ENCODE measurements at regions not wholly inside any gene's neighbourhood (a gene's known extent, or its start where the extent isn't known, plus 50 kb on each side); places are given as distances from the start of the nearest gene placed in this dataset.

DNA sequence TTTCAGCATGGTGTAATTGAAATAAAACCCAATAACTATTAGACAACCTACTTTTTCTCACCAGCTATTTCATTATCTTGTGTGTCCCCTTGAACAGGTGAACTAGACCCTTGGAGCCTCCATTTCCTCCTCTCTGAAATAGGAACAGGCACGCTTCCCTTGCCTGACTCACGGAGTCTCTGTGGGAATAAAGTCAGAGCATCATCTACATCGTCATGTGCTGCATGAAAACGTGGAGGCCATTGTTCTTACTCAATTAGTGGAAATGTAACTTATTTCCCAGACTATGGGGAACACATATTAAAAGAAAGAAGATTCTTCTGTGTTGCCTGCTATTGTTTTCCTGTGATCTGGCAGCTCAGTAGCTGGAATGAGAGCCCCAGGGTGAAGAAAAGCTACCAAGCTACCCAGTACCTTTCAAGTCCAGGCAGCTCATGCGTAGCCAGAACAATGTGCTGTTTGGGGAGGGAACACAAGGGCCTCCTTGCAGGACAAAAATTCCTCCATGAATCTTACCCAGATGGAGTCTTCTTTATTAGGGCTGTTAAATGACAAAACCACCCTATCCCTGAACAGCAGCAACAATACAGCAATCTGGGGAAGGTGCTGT is 59.8 kb downstream of the SOX11 start:
- no peak for DNase-seq

DNA sequence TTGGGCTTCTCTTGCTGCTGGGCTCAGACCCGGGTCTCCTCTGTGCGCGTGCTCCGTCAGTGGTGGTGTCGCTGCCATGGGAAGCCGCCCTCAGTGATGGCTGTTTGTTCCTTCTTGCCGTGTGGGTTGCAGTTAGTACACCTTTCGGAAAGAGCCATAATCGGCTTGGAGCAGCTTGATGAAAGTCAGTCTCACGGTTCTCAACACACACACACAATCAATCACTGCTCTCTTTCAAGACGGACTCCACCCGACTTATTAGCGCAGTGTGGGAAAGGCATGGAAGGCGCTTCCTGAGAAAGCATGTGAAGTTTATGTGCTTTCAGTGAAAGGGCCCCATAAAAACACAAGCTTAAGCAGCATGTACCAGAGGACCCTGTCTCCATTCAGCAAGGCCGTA is 64.1 kb downstream of the SOX11 start:
- no peak for DNase-seq

DNA sequence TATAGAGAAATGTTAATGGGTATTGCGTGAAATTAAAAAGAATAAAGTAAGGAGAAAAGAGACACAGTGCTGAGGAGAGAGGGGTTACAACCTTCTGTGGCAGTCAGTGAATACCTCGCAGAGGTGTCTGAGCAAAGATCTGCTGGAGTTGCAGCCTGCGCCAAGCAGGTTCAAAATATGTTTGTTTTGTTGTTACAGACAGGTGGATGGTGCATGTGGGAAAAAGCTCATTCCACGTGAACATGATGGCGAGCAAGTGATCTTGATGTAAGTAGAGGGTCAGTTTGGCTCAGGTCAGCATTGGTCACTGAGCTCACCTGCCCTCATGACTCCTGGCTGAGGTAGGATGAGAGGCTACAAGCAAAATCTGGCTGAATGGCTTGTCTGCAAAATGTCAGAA is 66.2 kb downstream of the SOX11 start:
- no peak for DNase-seq

DNA sequence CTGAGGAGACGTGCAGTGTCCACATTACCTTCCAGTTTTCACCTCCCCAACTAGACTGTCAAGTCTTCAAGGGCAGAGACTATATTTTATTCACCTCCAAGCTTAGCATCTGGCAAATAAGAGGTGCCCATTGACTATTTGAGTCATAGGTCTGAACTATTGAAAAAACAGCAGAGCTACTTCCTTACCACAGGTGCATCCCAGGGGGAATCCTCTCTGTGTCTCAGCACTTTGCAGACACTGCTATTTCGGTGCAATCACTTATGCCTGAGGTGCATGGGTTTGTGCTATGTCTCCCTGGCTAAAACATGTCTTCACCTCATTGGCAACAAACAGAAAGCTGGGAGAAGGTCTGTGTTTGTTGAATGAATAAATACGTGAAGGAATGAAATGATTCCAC is 67.8 kb downstream of the SOX11 start:
- no peak for DNase-seq

DNA sequence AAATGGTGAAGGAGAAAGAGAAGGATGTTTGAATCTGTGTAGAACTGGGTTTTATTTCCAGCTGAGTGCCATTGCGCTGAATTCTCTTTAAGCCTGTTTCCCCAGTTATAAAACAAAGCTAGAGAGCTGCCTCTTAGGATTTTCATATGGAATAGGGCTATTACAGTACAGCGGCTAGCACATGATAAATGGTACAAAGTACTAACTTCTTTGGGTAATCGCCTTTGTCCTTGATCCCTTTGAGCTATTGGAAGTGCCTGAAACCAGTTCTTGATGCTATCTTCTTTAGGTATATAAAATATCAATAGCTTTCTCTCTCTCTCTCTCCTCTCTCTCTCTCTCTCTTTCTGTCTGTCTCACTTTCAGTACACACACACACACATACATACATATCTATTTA is 71.3 kb downstream of the SOX11 start:
- DNase-seq, result no peak

DNA sequence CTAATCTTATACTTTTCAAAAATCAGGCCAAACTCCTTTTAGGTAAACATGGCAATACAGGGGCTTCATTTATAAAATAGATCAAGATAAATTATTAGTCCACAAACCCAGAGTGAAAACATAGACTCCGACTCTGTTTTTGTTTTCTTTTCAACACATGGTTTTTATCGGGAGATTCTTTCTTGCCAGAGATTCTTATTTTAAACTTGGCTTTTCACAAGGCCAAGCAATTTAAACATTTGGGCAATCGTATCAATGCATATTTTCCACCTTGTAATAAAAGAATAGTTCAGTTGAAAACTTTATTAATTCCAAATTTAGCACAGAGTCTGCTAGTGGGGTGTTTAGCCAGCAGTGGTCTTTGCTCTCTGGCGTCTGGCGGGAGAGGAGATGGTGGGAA is 71.9 kb downstream of the SOX11 start:
- DNase-seq, result no peak

DNA sequence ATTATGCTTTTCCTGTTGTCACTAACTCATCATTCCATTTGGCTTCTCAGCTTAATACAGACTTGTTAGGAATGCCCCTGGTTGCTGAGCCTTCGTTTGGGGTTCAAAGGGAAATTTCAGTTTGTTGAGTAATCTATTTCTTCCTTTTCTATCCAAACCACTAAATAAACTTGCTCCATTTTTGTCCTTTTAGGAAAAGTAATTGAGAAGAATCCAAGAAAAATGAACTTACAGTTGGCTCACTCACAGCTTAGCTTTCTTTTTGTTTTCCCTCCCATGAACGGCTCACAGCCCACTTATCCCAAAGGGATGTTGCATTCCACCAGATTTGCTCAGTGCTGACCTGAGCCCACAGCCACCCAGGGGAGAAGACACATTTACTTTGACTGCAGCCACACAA is 73.9 kb downstream of the SOX11 start:
- no peak for DNase-seq

DNA sequence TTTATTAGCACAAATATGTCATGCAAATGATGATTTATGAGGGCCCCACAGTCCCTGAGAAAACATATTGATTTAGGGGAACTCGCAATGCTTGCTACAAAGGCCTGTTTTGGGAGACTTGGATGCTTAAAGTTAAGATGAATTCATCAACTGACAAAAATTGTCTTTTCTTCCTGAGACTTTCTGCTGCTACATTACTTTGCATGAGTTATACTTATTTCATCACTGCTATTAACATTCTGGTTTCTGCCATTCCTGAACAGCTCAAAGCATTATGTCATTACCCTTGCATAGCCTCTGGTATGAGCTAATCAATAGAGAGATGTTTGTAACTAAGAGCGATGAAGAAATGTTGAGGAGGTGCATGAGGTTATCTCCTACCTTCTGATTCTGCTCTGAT is 74.4 kb downstream of the SOX11 start:
- DNase-seq, result no peak

DNA sequence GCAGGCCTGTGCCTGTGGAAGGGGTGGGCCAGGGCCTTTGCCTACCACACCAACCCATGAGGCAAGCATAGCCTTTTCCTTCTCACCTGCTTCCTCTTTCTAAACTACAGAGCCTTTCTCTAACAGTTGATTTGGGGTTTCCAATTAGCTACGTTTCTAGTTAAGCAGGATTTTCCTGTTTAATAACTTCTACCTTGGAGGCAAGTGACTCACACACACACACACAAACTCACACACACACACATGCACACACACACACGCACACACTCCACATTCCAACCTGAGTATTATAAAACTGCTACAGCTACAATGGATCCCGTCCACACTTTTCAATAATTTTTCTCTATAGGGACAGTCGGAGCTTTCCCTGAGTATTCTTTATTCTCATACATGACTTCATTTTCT is 84.9 kb downstream of the SOX11 start:
- no peak for DNase-seq

DNA sequence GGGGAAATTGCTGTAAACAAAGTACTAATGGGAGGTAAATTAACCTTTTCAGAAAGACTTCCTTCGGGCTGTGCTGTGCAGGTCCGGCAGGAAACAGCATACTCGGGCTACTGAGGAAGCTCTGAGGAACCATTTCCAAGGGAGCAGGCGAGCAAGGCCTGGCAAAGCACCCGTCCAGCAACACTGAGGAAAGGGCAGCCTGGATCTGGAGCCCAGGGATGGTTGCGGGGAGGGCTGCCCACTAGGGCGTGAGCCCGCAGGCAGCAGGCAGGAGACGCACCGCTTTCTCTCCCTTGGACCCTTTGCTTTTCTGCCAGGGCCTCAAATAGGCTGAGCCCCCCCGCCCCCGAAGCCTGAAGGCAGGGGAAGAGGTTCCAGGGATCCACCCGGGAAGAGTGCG is 89.5 kb downstream of the SOX11 start:
- DNase-seq, result no peak

DNA sequence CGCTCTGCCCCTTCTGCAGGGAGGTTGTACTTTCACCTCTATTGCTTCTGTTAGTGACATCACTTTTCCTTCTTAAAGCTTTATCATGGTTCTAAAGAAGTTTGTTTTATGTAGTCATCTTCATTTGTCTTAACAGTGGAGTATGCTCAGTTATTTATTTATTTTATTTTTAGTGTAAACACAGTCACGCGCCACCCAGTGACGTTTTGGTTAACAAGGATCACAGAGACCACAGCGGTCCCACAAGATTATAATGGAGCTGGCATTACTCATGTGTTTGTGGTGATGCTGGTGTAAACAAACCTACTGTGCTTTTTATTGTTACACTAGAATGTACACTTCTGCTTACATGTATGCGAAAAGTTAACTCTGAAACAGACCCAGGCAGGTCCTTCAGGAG is 89.9 kb downstream of the SOX11 start:
- DNase-seq, result no peak

DNA sequence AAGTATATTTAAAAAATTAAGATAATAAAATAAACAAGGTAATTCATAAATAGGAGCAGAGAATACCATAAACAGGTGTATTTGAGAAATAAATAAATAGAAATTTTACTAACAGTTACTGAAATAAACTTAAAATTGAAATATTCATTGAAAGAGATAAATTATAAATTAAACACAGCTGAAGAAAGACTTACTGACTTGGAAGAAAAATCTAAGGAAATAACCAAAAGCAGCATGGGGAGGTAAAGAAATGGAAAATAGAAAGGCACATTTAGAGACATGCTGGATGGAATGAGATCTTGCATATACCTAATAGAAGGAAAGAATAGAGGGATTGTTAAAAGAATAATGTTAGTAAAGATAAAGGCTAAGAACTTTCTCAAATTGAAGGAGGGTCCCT is 96.3 kb downstream of the SOX11 start:
- DNase-seq, result no peak

DNA sequence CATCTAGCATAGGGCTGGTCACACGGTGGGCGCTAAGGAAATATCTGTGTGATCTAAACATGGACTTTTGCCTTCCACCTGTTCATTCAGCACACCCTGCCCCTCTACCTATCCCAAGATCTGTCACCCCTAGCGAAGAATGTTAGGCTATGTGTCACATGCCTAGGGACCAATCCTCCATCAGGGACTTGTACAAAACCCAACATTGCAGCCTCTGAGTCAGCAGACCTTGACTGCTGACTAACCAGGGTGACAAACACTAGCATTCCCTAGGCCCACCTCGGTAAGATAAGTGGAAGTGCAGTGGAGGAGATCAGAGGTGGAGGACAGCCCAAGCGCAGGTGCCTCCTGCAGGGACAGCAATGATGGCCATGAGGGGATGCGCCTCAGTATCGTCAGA is 99.2 kb downstream of the SOX11 start:
- no peak for DNase-seq

DNA sequence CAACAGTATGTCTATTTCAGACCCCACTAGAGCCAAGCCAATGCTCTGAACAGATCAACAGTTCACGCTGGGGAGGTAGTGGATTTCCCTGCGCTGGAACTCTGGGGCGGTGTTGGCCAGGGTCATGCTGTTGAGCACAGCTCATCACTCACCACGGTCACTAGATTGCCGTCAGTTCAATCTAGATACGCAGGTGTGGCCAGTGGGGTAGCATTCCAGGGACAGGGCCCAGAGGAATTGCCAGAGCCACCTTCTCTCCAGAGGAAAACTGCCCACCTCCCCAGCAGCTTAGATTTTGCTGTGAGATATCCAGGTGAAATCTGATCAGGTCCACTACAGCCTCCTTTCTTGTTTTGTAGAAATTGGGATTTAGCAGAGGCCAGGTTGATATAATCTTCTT is 101.8 kb downstream of the SOX11 start:
- no peak for DNase-seq

DNA sequence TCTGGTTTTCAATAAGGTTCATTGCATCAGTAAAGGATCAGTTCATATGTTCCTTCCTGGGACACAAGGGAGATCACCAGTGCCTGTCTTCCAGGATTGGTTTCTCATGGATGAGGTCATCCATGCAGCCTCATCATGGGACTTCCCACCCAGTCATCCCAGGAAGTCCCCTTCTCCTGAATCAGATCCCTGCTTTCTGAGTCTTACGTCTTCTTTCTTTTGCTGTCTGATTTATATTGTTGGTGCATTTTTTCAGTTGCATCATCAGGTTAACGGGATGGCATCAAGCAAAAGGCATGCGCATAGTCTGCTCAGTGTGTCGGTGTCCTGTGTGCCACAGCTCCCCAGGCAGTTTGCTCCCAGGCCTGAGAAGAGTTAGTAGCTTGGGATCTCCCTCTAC is 105.9 kb downstream of the SOX11 start:
- DNase-seq, result no peak

DNA sequence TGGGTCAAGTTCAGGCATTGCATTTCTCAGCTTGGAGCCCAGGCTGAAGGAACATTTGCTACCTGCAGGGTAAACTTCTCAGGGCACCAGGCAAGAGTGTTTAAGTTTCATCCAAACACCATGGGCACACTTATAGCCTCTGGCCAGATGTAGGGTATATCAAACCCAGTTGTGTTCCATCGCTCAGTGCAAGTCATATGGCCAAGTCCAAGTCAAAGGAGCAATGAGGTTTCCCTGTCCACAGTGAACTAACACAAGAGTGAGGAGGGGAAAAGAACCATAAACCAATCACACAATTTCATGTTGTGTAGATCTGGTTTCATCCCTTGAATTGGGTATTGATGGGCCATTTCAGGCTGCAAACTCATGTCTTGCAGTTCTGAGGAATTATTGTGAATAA is 107.2 kb downstream of the SOX11 start:
- DNase-seq, result no peak

DNA sequence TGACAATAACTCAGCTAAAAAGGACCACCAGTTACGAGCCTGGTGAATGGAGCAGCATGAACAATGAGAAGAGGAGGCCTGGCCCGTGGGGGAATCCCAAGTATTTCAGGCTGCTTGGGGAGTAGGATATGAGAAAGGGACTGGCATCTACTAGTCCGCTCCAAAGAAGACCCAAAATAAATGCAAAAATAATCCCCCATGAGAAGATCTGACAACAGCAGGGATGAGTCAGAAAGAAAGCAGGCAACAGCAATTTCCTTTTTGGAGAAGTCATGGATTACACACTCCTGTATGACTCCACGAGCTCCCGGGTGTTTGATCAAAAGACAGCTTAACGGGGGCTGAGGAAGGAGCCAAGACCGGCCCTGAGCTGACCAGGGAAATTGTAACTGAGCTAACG is 111.4 kb downstream of the SOX11 start:
- no peak for DNase-seq

DNA sequence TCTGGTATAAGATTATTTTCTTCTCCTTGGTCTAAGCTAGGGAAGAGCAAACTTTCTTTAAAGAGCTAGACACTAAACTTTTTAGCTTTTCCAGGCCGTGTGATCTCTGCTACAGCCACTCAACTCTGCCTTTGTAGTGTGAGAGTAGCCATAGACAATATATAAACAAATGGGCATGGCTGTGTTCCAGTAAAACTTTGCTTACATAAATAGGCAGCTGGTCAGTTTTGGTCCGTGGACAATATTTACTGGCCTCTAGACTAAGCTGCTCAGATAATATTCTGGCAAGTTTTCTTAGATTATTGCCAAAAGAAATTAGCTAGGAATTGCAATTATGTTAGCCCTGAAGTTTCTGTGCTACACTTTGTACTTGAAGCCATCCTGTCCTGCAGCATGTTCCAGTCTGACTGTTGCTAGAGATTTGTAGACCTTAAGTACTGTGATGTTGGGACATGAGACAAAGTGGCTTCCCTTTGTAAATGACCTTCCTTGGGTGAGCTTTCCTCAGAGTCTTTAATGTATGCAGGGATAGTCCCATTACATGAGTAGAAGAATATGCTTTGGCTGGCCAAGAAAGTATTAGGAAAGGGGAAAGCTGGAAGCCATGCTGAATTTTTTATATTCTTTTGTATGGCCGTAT is 126.9 kb downstream of the SOX11 start:
- DNase-seq, result no peak

DNA sequence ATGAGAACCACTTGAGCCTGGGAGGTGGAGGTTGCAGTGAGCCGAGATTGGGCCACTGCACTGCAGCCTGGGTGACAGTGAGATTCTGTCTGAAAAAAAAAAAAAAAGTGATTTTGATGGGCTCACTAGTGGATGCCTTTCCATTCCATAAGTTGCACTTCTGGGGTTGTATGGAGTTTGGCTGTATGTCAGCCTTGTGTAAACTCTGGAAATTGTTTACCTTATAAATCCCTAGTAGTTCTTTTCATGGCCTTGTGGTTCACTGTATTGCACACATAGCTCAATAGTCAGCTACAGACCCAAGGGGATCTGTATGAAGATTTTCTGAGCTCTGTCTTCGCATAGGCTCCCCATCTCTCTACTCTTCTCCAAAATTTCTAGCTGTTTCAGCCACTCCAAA is 131.9 kb downstream of the SOX11 start:
- no peak for DNase-seq

DNA sequence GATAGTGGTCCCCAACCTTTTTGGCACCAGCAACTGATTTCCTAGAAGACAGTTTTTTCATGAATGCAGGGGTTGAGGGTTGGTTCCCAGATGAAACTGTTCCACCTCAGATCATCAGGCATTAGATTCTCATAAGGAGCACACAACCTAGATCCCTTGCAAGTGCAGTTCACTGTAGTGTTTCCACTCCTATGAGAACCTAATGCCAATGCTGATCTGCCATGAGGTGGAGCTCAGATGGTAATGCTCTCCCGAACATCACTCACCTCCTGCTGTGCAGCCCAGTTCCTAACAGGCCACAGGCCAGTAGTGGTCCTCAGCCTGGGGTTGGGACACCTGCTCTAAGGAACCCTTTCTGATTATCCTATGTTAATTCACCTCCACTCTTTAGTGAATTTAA is 133.5 kb downstream of the SOX11 start:
- DNase-seq, result no peak

DNA sequence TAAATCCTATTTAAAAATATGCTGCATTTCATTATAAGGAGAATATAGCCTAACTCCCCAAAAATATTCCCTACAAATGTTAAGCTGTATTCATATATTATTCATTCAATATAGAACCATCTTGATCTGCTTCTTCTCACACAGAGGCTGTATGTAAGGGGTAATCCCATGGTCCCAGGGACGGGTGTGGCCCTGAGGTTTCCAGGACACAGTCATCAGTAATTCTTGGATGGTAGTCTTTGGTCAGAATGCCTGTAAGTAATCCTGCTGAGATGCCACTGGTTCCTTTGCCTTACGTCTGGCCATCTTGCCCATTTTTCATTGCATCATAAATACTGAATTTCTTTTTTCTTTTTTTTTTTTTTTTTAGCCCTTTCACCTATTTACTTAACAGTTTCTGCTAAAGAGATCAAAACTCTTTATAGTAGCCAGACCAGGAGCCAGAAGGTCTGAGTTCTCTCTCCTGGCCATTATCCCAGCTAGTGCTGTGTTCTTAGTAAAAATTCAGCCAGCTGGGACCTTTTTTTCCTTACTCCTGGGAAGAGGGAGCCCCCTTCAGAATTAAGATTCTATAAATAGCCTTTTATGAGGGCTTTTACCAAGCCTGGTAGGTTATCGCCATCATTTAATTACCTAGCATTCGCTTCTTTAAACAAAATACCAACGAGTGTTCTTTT is 134.9 kb downstream of the SOX11 start:
- no peak for DNase-seq

DNA sequence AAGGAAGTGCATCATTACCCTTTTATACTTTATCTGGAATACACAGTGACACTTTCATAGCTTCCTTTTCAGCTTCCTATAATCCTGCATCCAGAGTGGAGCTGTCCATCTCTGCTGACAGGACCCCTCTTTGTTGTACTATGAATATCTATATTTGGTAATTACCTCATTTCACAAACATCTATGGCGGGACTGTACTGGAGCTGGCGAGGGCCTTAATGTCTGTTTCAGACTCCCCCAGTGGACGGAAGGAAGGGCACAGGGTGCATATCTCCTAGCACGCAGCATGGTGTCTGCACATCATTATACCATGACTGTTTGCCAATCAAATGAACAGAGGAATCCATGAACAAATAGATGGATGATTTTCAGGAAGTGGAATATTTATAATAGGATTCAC is 142.3 kb downstream of the SOX11 start:
- no peak for DNase-seq

DNA sequence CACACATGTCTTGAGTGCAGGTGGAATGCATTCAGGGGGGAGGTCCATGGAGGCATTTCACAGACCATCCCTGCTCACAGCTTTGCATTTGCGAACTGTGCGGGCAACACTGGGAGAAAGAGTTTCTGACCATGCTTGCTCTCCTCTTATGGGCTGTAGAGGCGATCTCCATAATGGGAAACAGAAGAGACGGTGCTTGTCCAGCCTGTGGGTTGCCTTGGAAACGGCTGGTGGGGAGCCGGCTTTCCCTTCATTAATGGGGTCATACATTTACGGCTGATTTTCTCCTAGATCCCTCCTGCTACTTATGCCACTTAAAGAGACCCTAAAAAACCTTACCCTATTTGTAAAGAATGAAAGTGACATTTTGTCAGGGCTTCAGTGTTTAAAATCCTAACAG is 147.4 kb downstream of the SOX11 start:
- no peak for DNase-seq

DNA sequence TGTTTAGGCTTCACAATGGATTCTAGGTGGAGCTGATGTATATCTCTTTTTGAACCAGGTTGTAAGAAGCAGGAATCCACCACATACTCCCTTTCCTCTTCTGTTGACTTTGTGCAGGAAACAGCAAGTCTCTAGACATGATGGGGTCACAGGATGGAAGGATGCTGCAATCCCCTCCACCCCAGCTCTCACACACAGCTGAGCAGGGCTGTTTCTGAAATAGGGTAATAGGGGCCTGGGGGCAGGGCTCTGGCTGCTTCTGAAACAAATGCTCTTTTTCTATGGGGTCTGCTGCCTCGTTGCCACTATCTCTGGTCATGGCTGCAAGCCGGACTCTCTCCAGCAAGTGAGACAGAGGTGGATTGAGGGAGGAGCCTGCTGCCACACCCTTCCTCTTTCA is 148.9 kb downstream of the SOX11 start:
- no peak for DNase-seq

DNA sequence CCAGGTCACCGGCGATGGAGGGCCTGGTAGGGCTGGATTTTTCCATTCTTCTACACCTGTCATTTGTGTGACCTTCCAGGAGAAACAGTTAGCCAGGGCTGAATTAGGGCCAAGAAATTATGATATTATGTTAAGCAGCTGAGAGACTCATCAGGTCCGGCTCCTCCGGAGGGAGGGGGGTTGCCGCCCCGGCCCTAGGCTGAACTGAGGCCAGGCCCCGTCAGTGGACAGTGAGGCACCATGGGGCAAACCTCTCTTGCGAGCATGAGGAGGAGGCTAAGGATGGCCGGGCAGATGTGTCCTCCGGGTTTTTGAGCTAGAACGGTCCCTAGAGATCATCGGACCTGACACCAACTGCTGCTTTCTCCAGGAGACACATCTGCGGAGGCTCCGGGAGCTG is 150.1 kb downstream of the SOX11 start:
- DNase-seq, result no peak
